T-helper 1 cell treated with Interleukin-12 subunit alpha and Interleukin-12 subunit beta and Interleukin-4 antibody, amounts not matched to agents 30 ng/mL and 1 ng/mL, for 36 hours (primary cell): ENCODE measurements at regions not wholly inside any gene's neighbourhood (a gene's known extent, or its start where the extent isn't known, plus 50 kb on each side); places are given as distances from the start of the nearest gene placed in this dataset.
"Not testable (repeated sequence)": the region's sequence is repeated elsewhere in the genome, so short reads cannot be mapped to it uniquely, and the experiment has no call there.

Source experiments
- intact Hi-C: fragments of 100-400 bp; cut with micrococcal nuclease; formaldehyde crosslinking; loops from one replicate; pipeline ENCODE4 v1.15.1; 2024

GRCh38 chr21:22377795-22378194 lies 1379.6 kb downstream of the NCAM2 start:
- intact Hi-C loops, result not testable (repeated sequence)

GRCh38 chr21:22393324-22393723 lies 1395.1 kb downstream of the NCAM2 start:
- intact Hi-C loops, result no loop called here

DNA sequence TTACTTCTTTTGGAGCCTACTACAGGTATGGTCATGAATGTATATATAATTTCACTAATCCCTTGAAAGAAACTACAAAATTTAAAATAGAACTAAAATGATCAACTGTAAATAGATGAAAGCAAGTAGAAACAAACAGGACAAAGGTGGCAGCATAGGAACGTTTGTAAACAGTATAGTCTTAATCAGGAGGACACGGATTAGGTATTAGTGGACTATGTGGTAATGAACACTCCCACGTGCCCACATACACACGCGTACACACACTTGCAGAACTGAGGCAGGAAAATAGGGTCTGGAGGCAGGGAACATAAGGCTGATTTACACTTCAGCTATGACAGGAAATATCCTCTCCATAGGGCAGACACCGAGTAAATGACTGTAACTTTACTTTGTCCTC lies 1397.8 kb downstream of the NCAM2 start:
- intact Hi-C loops, result no loop called here

DNA sequence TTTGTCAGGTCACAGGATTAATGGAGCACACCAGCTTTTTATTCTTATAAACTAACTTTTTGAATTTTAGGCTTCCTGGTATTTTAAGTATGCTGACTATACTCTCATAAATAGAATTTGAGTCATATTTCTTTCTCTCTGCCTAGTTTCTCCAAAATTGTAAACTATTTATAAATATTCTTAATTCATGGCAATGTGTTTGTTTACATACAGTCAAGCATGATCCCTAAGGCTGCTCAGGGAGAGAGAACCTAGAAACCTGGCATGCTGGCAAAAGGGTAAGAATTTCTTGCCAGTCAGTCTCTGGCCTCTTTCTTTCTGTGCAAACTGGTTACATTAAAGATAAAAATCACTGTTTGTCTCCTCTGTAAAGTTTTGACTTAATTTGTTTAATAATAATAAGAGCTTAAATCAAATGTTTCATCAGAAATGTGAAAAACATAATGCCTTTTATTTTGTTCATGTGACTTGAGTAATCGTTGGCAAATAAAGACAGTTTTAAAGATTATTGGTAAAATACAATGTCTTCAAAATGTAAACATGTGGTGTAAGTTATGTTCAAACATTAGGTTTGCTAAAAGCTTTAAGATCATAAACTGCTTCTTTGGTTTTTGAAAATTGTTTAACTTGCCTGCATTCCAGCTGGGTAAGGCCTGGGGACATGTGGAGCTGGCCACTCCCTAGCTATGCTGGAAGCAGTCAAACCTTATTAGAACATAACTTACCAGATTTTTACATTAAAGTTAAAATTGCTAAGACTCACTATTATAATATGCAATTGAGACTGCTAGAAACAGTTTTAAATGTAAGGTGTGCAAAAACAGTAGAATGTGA lies 1401.7 kb downstream of the NCAM2 start:
- intact Hi-C loops, result no loop called here

DNA sequence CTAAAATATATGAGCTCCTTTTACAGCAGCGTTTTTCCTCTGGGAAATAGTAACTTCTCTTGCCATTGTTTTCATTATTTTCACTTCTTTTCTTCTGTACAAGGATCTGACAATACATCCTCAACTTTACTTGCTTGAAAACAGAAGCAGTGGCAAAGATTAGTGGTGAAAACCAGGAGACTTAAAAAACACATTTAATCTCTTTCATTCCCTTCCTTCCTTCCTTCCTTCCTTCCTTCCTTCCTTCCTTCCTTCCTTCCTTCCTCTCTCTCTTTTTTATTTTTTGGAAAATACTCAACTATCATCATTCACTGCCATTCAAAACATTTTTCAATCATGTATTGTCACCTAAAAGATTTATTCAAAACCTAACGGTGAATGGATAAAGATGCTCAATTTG lies 1411.4 kb downstream of the NCAM2 start:
- intact Hi-C loops, result no loop called here

GRCh38 chr21:22416555-22416954 lies 1418.3 kb downstream of the NCAM2 start:
- intact Hi-C loops, result no loop called here

GRCh38 chr21:22421416-22422180 lies 1423.4 kb downstream of the NCAM2 start:
- intact Hi-C loops, result no loop called here

DNA sequence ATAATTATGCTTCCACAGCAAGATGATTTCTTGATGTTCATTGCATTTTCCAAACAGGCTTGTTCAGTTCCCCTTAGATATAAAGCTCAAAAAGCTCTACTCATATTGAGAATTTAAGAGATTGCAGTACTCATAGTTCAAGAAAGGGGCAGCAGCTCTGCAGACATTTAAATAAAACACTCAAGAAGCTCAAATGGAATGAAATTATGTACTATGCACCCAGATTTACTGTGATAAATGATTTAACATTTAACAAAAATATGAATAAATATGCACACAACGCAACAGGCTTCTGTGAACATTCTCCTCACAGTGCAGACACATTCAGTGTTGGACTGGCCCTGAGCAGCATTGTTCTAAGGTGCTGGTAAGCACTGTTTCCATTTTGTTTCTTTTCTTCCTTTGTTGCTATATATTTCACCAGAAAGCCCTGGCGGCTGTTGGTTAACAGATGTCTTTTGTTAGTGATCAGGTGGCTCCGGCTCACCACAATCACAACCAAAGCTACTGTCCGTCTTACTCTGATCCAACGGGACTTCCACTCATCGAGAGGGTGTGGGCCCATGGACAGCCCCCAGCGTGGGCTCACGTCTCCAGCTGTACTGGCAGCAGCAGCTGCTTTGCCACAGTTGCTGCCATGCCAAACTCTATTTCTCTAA lies 1440.3 kb downstream of the NCAM2 start:
- intact Hi-C loops, result no loop called here

DNA sequence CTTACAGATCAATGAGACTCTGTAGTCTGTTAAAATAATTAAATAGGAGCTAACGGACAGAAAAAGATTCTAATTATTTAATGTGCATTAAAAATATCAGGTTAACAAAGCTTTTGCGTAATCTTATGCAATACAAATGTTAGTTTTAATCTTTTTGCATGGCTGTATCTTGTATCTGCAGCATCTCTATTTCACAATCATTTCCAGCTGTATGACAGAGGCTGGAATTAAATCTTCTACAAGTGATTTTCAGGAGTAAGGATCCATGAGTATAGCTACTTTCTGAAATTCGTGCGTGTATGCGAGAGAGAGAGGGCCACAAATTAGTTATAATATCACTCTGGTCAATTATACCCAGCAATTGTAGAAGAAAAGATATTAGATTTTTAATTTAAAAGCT lies 1446.8 kb downstream of the NCAM2 start:
- intact Hi-C loops, result no loop called here

DNA sequence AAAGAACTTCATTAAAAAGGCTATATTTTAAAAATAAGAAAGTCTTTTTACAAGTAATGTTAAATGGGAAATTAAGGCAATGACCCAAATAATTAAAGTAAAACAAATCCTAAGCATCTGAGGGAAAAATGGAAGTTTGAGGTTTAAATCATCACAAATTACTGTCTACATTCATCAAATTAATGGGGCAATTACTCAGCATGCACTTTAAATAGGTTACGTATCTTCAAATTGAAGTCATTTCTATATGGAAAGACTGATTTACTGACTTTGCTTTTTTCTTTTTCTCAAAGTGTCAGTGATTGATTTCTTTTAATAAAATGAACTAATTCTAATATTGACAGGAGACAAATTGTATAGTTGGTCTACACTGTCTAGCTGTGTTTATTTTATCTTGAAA lies 1452.3 kb downstream of the NCAM2 start:
- intact Hi-C loops, result no loop called here

- intact Hi-C loops, result no loop called here
These were observed 1458.0 kb downstream of the NCAM2 start for GRCh38 chr21:22456241-22456640.

DNA sequence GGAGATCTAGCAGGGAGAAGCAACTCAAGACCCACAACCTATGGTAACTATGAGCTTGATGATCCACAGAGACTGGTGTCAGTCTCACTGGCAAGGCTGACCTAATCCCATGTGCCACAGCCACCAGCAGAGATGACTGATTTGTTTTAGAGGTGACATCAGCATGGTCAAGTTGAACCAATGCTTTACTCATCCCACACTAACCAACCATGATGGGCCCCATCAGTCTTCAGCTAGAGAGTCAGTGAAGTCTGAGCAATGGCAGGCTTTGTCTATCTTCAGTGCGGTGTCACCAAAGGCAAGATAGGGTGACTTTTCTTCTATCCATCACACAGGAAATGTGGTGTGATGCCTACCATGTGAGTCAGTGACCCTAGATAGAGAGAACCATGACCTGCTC lies 1470.7 kb downstream of the NCAM2 start:
- intact Hi-C loops, result no loop called here

- intact Hi-C loops, result no loop called here
These were observed 1476.2 kb downstream of the NCAM2 start for GRCh38 chr21:22474403-22474802.

DNA sequence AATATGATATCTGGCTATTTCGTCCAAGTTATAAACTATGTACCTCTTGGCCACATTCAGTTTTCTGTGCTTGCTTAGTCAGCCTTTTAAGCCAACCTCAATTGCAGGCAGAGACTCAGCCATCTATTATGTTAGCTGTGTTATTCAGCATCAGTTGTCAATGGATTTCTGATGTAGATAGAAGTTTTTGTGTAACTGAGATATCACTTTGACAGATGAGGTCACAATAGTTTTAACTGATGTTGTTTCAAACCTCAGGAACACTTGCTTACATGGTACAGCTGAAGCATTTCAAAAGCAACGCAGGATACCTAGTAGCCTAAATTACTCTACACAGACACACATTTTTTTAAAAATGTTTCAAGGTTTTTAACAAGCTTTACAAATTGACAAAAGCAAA lies 1478.0 kb downstream of the NCAM2 start:
- intact Hi-C loops, result no loop called here

GRCh38 chr21:22476726-22477646 lies 1478.8 kb downstream of the NCAM2 start:
- intact Hi-C loops, result no loop called here

GRCh38 chr21:22490049-22490448 lies 1491.8 kb downstream of the NCAM2 start:
- intact Hi-C loops, result no loop called here

DNA sequence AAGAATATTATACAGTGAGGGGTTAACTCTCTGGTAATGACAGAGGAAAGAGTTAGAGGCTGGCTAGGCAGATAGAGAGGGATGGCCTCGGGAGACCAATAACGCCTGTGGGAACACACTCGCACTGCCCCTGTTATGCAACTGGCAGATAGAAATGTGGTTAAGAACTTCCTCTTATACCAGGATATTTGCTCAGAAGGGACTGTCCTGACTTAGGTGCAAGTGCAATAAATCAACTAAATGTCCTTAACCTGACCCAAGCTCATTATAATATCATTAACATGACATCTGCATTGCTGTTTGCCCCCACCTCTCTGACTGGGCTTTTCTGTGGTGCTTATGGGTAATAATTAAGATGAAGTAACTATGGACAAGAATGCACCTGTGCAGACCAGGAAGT lies 1518.0 kb downstream of the NCAM2 start:
- intact Hi-C loops, result no loop called here

GRCh38 chr21:22535630-22536029 lies 1537.4 kb downstream of the NCAM2 start:
- intact Hi-C loops, result no loop called here

GRCh38 chr21:22536509-22536908 lies 1538.3 kb downstream of the NCAM2 start:
- intact Hi-C loops, result no loop called here

- intact Hi-C loops, result no loop called here
These were observed 1546.5 kb downstream of the NCAM2 start for GRCh38 chr21:22544747-22545146.

- intact Hi-C loops, result no loop called here
These were observed 1554.2 kb downstream of the NCAM2 start for GRCh38 chr21:22552390-22552789.
